ENCODE measurements at regions not wholly inside any gene's neighbourhood (a gene's known extent, or its start where the extent isn't known, plus 50 kb on each side); places are given as distances from the start of the nearest gene placed in this dataset.
A peak's percentile ranks its signal among the peaks of the same experiment; 100 is the strongest.

DNA sequence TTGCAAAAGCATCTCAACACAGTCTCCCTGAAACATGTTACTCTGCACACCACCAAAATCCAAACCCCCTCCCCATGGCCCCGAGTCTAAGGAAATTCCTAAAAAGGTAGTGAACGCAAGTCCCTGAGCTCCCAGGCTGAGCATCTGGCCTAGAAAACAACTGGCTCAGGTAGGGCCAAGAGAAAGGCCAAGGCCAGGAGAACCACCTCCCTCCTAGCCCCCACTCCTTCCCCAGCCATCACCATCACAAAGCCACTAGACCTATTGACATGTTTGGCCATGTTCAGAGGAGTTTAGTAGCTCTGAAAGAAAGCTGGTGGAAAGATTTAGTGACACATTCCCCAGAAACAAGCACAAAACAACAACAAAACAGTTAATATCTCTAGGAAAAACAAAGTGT is 220.0 kb upstream of the PSMD7 start:
- no peak overlapping the region for H3K4me3 ChIP-seq
- H3K27ac ChIP-seq = no peak overlapping the region
- no peak overlapping the region for H3K4me2 ChIP-seq
- no peaks in the 10 kb centered on the region for H3K4me1 ChIP-seq
- H3K27me3 ChIP-seq = no peaks in the 10 kb centered on the region
- no peak for TF ChIP-seq Cebpa-rat (IDR thresholded peaks at IDR 0.05)
- no peak overlapping the region for H3K9ac ChIP-seq
- H4K20me1 ChIP-seq = no peaks in the 10 kb centered on the region
- H3K9me3 ChIP-seq = peaks cover 22% of the 10 kb centered on the region
- H3K36me3 ChIP-seq = no peaks in the 10 kb centered on the region

DNA sequence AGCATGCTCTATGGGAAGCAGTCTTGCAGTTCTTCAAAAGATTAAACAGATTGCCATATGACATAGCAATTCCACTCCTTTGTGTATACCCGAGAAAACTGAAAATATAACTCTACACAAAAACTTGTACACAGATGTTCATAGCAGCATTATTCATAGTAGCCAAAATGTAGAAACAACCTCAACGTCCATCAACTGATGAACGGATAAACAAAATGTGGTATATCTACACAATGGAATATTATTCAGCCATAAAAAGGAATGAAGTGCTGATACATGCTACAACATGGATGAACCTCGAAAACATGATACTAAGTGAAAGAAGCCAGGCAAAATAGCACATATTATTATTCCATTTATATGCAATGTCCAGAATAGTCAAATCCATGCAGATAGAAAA is 221.2 kb upstream of the PSMD7 start:
- H3K27ac ChIP-seq = no peak overlapping the region
- H3K4me2 ChIP-seq = no peak overlapping the region
- no peaks in the 10 kb centered on the region for H3K27me3 ChIP-seq
- peaks cover 22% of the 10 kb centered on the region for H3K9me3 ChIP-seq
- H3K9ac ChIP-seq = no peak overlapping the region
- H3K4me1 ChIP-seq = no peaks in the 10 kb centered on the region
- H3K36me3 ChIP-seq = no peaks in the 10 kb centered on the region
- H3K4me3 ChIP-seq = no peak overlapping the region; the same call in 1 of the 2 replicates
- no peaks in the 10 kb centered on the region for H4K20me1 ChIP-seq
- no peak for TF ChIP-seq Cebpa-rat (IDR thresholded peaks at IDR 0.05)

DNA sequence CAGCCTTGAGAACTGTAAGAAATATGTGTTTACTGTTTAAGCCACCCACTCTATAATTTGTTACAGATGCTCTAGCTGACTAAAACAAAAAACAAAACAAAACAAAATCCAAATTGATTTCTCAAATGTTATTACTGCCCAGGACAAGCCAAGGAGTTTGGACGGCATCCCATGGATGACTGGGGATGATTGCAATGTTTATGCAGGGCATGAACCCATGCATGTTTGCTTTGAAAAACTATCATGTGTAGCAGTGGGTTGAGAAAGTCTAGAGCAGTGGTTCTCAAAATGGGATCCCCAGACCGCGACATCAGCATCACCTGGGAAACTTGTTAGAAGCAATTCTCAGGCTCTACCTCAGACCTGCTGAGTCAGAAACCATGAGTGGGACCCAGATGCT is 223.2 kb upstream of the PSMD7 start:
- no peak overlapping the region for H3K4me3 ChIP-seq

DNA sequence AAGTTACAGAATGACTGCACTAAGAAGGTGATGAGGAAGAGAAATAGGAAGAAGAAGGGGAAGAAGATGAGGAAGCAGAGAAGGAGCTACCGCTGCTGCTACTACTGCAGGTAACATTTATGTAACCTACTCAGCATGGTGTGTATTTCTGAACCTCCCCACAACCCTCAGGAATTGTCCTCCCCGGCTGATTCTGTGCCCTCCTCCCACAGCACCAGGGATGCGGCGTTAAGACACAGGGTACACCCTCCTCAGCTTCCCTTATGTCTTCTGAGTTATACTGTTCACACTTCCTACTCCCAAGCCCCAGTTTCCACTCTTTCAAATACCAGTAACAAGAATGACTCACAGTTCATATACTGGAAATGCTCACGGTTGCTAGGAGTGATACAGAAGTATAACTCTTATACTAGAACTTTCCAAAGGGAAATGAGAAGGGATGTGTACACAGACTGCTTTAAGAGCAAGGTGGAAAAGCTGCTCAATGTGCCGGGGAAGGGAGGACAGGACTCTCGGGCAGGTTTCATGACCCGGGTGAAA is 224.5 kb upstream of the PSMD7 start:
- Histone ChIP-seq H3K27me3 (no peaks in the 10 kb centered on the region), H3K4me1 (no peaks in the 10 kb centered on the region), H3K9ac (no peak overlapping the region), H4K20me1 (no peaks in the 10 kb centered on the region), H3K4me2 (no peak overlapping the region), H3K4me3 (no peak overlapping the region), H3K9me3 (peaks cover 22% of the 10 kb centered on the region), H3K36me3 (no peaks in the 10 kb centered on the region), H3K27ac (no peak overlapping the region)
- no peak for TF ChIP-seq Cebpa-rat (IDR thresholded peaks at IDR 0.05)

More for the DNA sequence above, 223.2 kb upstream of the PSMD7 start:
- H4K20me1 ChIP-seq = no peaks in the 10 kb centered on the region
- H3K27me3 ChIP-seq = no peaks in the 10 kb centered on the region
- H3K36me3 ChIP-seq = no peaks in the 10 kb centered on the region
- no peak overlapping the region for H3K27ac ChIP-seq
- H3K9ac ChIP-seq = no peak overlapping the region
- H3K4me1 ChIP-seq = no peaks in the 10 kb centered on the region
- no peak overlapping the region for H3K4me2 ChIP-seq
- H3K9me3 ChIP-seq = peaks cover 22% of the 10 kb centered on the region
- TF ChIP-seq Cebpa-rat (IDR thresholded peaks at IDR 0.05) = no peak

DNA sequence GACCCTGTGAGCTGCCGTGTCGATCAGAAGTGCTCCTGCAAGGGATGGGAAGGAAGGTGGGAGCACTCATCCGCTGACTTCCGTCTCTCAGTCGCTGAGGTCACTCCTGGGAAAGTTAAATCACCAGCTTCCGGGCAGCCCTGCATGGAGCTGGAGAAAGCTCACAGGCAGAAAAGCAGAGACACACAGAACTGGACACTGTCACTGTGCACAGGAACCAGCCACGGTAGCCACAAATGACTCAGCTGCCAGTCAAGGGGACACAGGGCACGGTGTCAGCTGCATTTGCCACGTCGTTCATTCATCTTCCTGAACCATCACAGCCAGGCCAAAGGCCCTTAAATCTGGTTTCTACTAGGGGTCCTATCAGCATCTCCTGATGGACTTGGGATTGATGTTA is 226.4 kb upstream of the PSMD7 start:
- peaks cover 15% of the 10 kb centered on the region for H3K9me3 ChIP-seq
- no peak for TF ChIP-seq Cebpa-rat (IDR thresholded peaks at IDR 0.05)

DNA sequence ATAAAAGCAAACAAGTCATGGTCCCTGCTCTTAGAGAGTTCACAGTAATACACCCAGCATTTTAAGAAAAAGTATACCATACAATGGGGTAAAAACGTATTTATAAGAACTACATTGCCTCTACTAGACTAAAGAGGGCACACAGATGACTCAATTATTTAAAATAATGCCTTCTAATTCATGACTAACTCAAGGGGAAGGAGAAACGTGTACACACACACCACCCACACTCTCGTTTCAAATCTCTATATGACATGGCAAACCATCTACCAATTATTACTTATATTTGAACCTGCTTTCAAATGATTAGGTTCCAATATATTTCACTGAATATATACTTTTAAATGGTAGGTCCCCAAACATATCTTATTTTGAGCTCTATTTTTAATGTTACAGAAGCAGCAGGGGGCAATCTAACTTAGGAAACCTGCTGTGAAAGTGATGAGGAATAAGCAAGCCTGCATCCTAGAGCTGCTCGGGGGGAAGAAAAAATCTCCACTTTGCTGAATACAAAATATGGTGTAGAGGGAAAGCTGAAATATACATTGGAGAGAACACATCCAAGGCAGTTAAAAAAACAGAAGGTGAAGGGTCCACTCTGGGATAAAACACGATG is 232.4 kb upstream of the PSMD7 start:
- Histone ChIP-seq H3K4me1 (no peaks in the 10 kb centered on the region), H4K20me1 (no peaks in the 10 kb centered on the region), H3K27me3 (no peaks in the 10 kb centered on the region), H3K36me3 (no peaks in the 10 kb centered on the region), H3K9ac (no peak overlapping the region), H3K4me2 (no peak overlapping the region), H3K9me3 (peaks cover 1% of the 10 kb centered on the region), H3K4me3 (no peak overlapping the region), H3K27ac (no peak overlapping the region)
- no peak for TF ChIP-seq Cebpa-rat (IDR thresholded peaks at IDR 0.05)

More for the DNA sequence above, 226.4 kb upstream of the PSMD7 start:
- Histone ChIP-seq H4K20me1 (no peaks in the 10 kb centered on the region), H3K9ac (no peak overlapping the region), H3K27me3 (no peaks in the 10 kb centered on the region), H3K4me2 (no peak overlapping the region), H3K36me3 (no peaks in the 10 kb centered on the region), H3K27ac (no peak overlapping the region), H3K4me3 (no peak overlapping the region), H3K4me1 (no peaks in the 10 kb centered on the region)

DNA sequence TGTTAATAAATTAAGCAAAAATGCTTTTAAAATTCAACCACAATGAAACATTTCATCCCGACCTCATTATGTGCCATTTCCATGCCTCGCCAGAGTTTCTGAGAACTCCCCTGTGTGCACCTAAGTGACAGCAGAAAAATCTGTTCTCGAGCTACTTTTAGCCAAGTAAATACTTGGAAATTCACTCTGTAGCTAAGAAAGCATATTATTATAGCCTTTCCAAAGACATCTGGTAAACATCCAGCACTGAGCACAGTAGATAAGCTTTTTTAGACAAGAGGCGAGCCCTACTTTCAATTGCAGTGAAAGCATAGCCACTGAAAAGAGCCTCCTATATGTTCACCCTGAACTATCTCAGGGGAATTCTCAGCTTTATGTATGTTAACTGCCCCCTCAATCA is 242.8 kb upstream of the PSMD7 start:
- H3K9ac ChIP-seq = no peak overlapping the region
- H3K4me2 ChIP-seq = peak overlapping the region; percentile 43
- TF ChIP-seq Cebpa-rat (IDR thresholded peaks at IDR 0.05) = no peak

DNA sequence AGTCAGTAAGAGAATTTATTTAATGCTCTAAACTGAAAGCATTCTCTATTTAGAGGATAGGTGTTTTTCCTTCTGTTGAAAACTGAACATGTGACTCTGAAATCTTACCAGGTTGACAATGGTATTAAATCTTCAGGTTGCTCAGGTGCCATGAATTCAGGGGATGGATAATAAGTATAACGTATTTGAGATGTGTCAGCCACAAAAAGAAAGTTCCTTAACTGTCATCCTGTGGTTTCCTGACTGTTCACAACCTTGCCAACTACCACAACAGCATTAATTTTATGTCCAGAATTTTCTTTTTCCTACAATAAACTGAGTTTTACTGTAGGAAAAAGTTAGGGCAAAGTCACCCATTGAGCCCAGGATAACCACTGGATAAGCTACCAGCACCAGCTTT is 243.3 kb upstream of the PSMD7 start:
- peaks cover 17% of the 10 kb centered on the region for H3K4me1 ChIP-seq
- TF ChIP-seq Cebpa-rat (IDR thresholded peaks at IDR 0.05) = no peak
- peak overlapping the region; percentile 33 for H3K27ac ChIP-seq
- no peak overlapping the region for H3K9ac ChIP-seq
- no peaks in the 10 kb centered on the region for H3K36me3 ChIP-seq
- no peak overlapping the region for H3K4me3 ChIP-seq
- no peaks in the 10 kb centered on the region for H4K20me1 ChIP-seq
- no peaks in the 10 kb centered on the region for H3K27me3 ChIP-seq
- H3K4me2 ChIP-seq = peak overlapping the region; percentile 43
- peaks cover 34% of the 10 kb centered on the region for H3K9me3 ChIP-seq

More for the DNA sequence above, 242.8 kb upstream of the PSMD7 start:
- peaks cover 17% of the 10 kb centered on the region for H3K4me1 ChIP-seq
- H3K27ac ChIP-seq = peak overlapping the region; percentile 33
- no peaks in the 10 kb centered on the region for H3K36me3 ChIP-seq
- no peak overlapping the region for H3K4me3 ChIP-seq
- no peaks in the 10 kb centered on the region for H4K20me1 ChIP-seq
- H3K9me3 ChIP-seq = peaks cover 39% of the 10 kb centered on the region
- H3K27me3 ChIP-seq = no peaks in the 10 kb centered on the region

DNA sequence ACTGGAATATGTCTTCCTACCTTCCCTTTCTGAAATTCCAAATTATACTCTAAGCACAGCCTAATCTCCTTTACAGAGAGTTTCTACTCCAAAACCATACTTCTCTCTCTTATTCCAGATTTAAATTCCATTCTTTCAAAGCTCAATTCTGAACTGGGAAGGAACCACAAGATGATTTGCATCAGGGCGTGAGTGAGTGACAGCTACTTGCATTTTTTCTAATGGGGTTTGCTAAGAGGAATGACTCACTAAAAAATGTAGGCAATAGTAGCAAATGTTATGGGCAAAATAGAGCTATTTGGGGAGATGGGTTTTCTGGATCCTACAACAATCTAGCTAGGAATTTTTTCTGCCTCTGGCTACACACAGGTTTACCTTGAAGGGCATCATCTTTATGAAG is 244.6 kb upstream of the PSMD7 start:
- Histone ChIP-seq H3K4me3 (no peak overlapping the region), H3K9me3 (peaks cover 21% of the 10 kb centered on the region), H3K27ac (no peak overlapping the region), H3K4me2 (no peak overlapping the region), H3K9ac (no peak overlapping the region), H3K27me3 (no peaks in the 10 kb centered on the region), H3K36me3 (no peaks in the 10 kb centered on the region), H3K4me1 (peaks cover 17% of the 10 kb centered on the region), H4K20me1 (no peaks in the 10 kb centered on the region)
- no peak for TF ChIP-seq Cebpa-rat (IDR thresholded peaks at IDR 0.05)

DNA sequence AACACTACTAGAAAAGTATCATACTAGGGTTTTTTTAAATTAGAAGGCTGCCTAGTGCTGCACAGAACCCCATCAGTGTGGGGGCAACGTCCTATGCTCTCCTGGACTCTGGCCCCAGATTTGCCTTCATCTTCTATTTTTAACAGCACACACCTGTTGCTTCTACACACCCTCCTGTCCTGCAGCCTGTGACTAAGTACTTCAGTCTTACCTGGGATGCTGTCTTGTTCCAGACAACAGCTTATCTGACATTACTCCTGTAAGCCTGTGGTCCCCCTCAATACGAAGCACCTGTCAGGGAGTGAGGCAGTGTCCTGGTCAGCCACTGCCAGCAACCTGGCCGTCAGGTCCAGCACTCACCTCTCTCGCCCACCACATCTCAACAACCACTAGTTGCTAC is 247.6 kb upstream of the PSMD7 start:
- TF ChIP-seq Cebpa-rat (IDR thresholded peaks at IDR 0.05) = no peak
- Histone ChIP-seq H3K4me2 (no peak overlapping the region), H3K36me3 (no peaks in the 10 kb centered on the region), H3K4me3 (no peak overlapping the region), H3K9ac (no peak overlapping the region), H3K9me3 (peaks cover 7% of the 10 kb centered on the region; the same call in 1 of the 2 replicates), H4K20me1 (no peaks in the 10 kb centered on the region), H3K4me1 (peaks cover 14% of the 10 kb centered on the region), H3K27ac (no peak overlapping the region), H3K27me3 (no peaks in the 10 kb centered on the region)

Measured in BLaER1 (cell line).